ENCODE measurements at regions not wholly inside any gene's neighbourhood (a gene's known extent, or its start where the extent isn't known, plus 50 kb on each side); places are given as distances from the start of the nearest gene placed in this dataset.
A peak's percentile ranks its signal among the peaks of the same experiment; 100 is the strongest.
"Not testable (repeated sequence)": the region's sequence is repeated elsewhere in the genome, so short reads cannot be mapped to it uniquely, and the experiment has no call there.

- not testable (repeated sequence) for H3K27ac Mint-ChIP-seq; H3K9me3 Mint-ChIP-seq; H3K4me3 Mint-ChIP-seq; DNase-seq; H3K4me1 Mint-ChIP-seq (ENCODE audit: low read depth); H3K36me3 Mint-ChIP-seq (ENCODE audit: insufficient read depth in 2 of 2); ATAC-seq (replicated peaks in 1 of 2)
- peaks cover 19% of the 10 kb centered on the region for H3K27me3 Mint-ChIP-seq (ENCODE audit: low read depth)
These were observed 150.9 kb upstream of the TEX13D start for GRCh38 chrX:124181515-124181914.

GRCh38 chrX:124190440-124190839, 142.0 kb upstream of the TEX13D start:
- ATAC-seq (replicated peaks in 1 of 2) = no peak
- H3K4me3 Mint-ChIP-seq = no peak overlapping the region

GRCh38 chrX:124194199-124194598, 138.3 kb upstream of the TEX13D start:
- H3K27ac Mint-ChIP-seq = no peak overlapping the region
- peaks cover 11% of the 10 kb centered on the region for H3K27me3 Mint-ChIP-seq (ENCODE audit: low read depth)
- DNase-seq (no peak), ATAC-seq (replicated peaks in 1 of 2) (no peak)
- no peaks in the 10 kb centered on the region for H3K36me3 Mint-ChIP-seq (ENCODE audit: insufficient read depth in 2 of 2)
- no peaks in the 10 kb centered on the region for H3K9me3 Mint-ChIP-seq
- H3K4me1 Mint-ChIP-seq (ENCODE audit: low read depth) = no peaks in the 10 kb centered on the region
- H3K4me3 Mint-ChIP-seq = no peak overlapping the region

More at GRCh38 chrX:124190440-124190839, 142.0 kb upstream of the TEX13D start:
- H3K27me3 Mint-ChIP-seq (ENCODE audit: low read depth) = peaks cover 28% of the 10 kb centered on the region
- H3K4me1 Mint-ChIP-seq (ENCODE audit: low read depth) = no peaks in the 10 kb centered on the region
- H3K27ac Mint-ChIP-seq = no peak overlapping the region
- DNase-seq = no peak
- H3K9me3 Mint-ChIP-seq = no peaks in the 10 kb centered on the region
- H3K36me3 Mint-ChIP-seq (ENCODE audit: insufficient read depth in 2 of 2) = no peaks in the 10 kb centered on the region

- peaks cover 15% of the 10 kb centered on the region for H3K27me3 Mint-ChIP-seq (ENCODE audit: low read depth)
- H3K27ac Mint-ChIP-seq = no peak overlapping the region
- H3K9me3 Mint-ChIP-seq = no peaks in the 10 kb centered on the region
- no peaks in the 10 kb centered on the region for H3K36me3 Mint-ChIP-seq (ENCODE audit: insufficient read depth in 2 of 2)
- ATAC-seq (replicated peaks in 1 of 2) (no peak), DNase-seq (no peak)
- H3K4me1 Mint-ChIP-seq (ENCODE audit: low read depth) = no peaks in the 10 kb centered on the region
- H3K4me3 Mint-ChIP-seq = no peak overlapping the region
These were observed 137.6 kb upstream of the TEX13D start for GRCh38 chrX:124194901-124195300.

- DNase-seq (no peak), ATAC-seq (replicated peaks in 1 of 2) (no peak)
- Mint-ChIP-seq H3K27me3 (ENCODE audit: low read depth) (peaks cover 32% of the 10 kb centered on the region), H3K9me3 (peaks cover 2 to 7% of the 10 kb centered on the region in 2 donors), H3K27ac (no peak overlapping the region), H3K4me3 (no peak overlapping the region), H3K36me3 (ENCODE audit: insufficient read depth in 2 of 2) (peaks cover 0 to 5% of the 10 kb centered on the region in 2 donors), H3K4me1 (ENCODE audit: low read depth) (no peaks in the 10 kb centered on the region)
These were observed 129.1 kb upstream of the TEX13D start for GRCh38 chrX:124203311-124203710.

- DNase-seq (no peak), ATAC-seq (replicated peaks in 1 of 2) (no peak)
- Mint-ChIP-seq H3K36me3 (ENCODE audit: insufficient read depth in 2 of 2) (no peaks in the 10 kb centered on the region), H3K27ac (no peak overlapping the region), H3K9me3 (no peaks in the 10 kb centered on the region), H3K4me3 (no peak overlapping the region), H3K4me1 (ENCODE audit: low read depth) (peaks cover 24% of the 10 kb centered on the region), H3K27me3 (ENCODE audit: low read depth) (peaks cover 13% of the 10 kb centered on the region)
These were observed 123.8 kb upstream of the TEX13D start for GRCh38 chrX:124208660-124209059.

GRCh38 chrX:124209792-124210576, 122.5 kb upstream of the TEX13D start:
- H3K36me3 Mint-ChIP-seq (ENCODE audit: insufficient read depth in 2 of 2) = no peaks in the 10 kb centered on the region
- peaks cover 5% of the 10 kb centered on the region for H3K27me3 Mint-ChIP-seq (ENCODE audit: low read depth)
- no peak overlapping the region for H3K27ac Mint-ChIP-seq
- H3K4me3 Mint-ChIP-seq = no peak overlapping the region
- DNase-seq (no peak), ATAC-seq (replicated peaks in 1 of 2) (no peak)
- no peaks in the 10 kb centered on the region for H3K9me3 Mint-ChIP-seq
- peaks cover 34% of the 10 kb centered on the region for H3K4me1 Mint-ChIP-seq (ENCODE audit: low read depth)

GRCh38 chrX:124211312-124211942, 121.0 kb upstream of the TEX13D start:
- peak in 1 of 2 donors; percentile 22 for DNase-seq
- Mint-ChIP-seq H3K9me3 (no peaks in the 10 kb centered on the region), H3K4me1 (ENCODE audit: low read depth) (peaks cover 49% of the 10 kb centered on the region), H3K27ac (no peak overlapping the region), H3K36me3 (ENCODE audit: insufficient read depth in 2 of 2) (no peaks in the 10 kb centered on the region), H3K4me3 (no peak overlapping the region), H3K27me3 (ENCODE audit: low read depth) (peaks cover 5% of the 10 kb centered on the region)
- ATAC-seq (replicated peaks in 1 of 2) = peak; percentile 57 to 59

GRCh38 chrX:124212622-124213021, 119.8 kb upstream of the TEX13D start:
- Mint-ChIP-seq H3K4me3 (peak overlapping the region in 1 of 2 donors; percentile 30), H3K36me3 (ENCODE audit: insufficient read depth in 2 of 2) (no peaks in the 10 kb centered on the region), H3K27me3 (ENCODE audit: low read depth) (peaks cover 5% of the 10 kb centered on the region), H3K27ac (peak overlapping the region; percentile 62), H3K4me1 (ENCODE audit: low read depth) (peaks cover 61% of the 10 kb centered on the region), H3K9me3 (no peaks in the 10 kb centered on the region)
- ATAC-seq (replicated peaks in 1 of 2) = peak; percentile 73 to 77
- peak in 1 of 2 donors; percentile 44 for DNase-seq

GRCh38 chrX:124215786-124216185, 116.7 kb upstream of the TEX13D start:
- no peaks in the 10 kb centered on the region for H3K9me3 Mint-ChIP-seq
- H3K27ac Mint-ChIP-seq = peak overlapping the region; percentile 30
- peak overlapping the region; percentile 72 to 83 for H3K4me3 Mint-ChIP-seq
- ATAC-seq (replicated peaks in 1 of 2) (peak in 1 of 2 donors; percentile 12), DNase-seq (peak in 1 of 2 donors; percentile 21)
- H3K4me1 Mint-ChIP-seq (ENCODE audit: low read depth) = peaks cover 84% of the 10 kb centered on the region
- no peaks in the 10 kb centered on the region for H3K36me3 Mint-ChIP-seq (ENCODE audit: insufficient read depth in 2 of 2)
- H3K27me3 Mint-ChIP-seq (ENCODE audit: low read depth) = peaks cover 7% of the 10 kb centered on the region

GRCh38 chrX:124216396-124217115, 115.9 kb upstream of the TEX13D start:
- H3K27ac Mint-ChIP-seq = peak overlapping the region; percentile 85
- H3K36me3 Mint-ChIP-seq (ENCODE audit: insufficient read depth in 2 of 2) = no peaks in the 10 kb centered on the region
- peak overlapping the region; percentile 72 to 83 for H3K4me3 Mint-ChIP-seq
- DNase-seq (no peak), ATAC-seq (replicated peaks in 1 of 2) (no peak)
- H3K9me3 Mint-ChIP-seq = no peaks in the 10 kb centered on the region
- peaks cover 7% of the 10 kb centered on the region for H3K27me3 Mint-ChIP-seq (ENCODE audit: low read depth)
- peaks cover 79% of the 10 kb centered on the region for H3K4me1 Mint-ChIP-seq (ENCODE audit: low read depth)

GRCh38 chrX:124217304-124218251, 114.9 kb upstream of the TEX13D start:
- peak; percentile 93 to 95 for ATAC-seq (replicated peaks in 1 of 2)
- peak overlapping the region; percentile 72 to 83 for H3K4me3 Mint-ChIP-seq
- peak overlapping the region; percentile 85 for H3K27ac Mint-ChIP-seq
- no peaks in the 10 kb centered on the region for H3K36me3 Mint-ChIP-seq (ENCODE audit: insufficient read depth in 2 of 2)
- H3K4me1 Mint-ChIP-seq (ENCODE audit: low read depth) = peaks cover 75% of the 10 kb centered on the region
- peak; percentile 64 to 78 for DNase-seq
- peaks cover 7% of the 10 kb centered on the region for H3K27me3 Mint-ChIP-seq (ENCODE audit: low read depth)
- no peaks in the 10 kb centered on the region for H3K9me3 Mint-ChIP-seq

Measured in activated T-cell treated with anti-CD3 and anti-CD28 coated beads, Interleukin-2, amount 50 U/mL, for 72 hours (primary cell).